ENCODE measurements at regions not wholly inside any gene's neighbourhood (a gene's known extent, or its start where the extent isn't known, plus 50 kb on each side); places are given as distances from the start of the nearest gene placed in this dataset.

GRCh38 chr12:118541934-118542333, 165.6 kb downstream of the SUDS3 start:
- H3K27me3 ChIP-seq (ENCODE audit: insufficient read depth, low read depth, low read length), result no peaks in the 10 kb centered on the region
- H3K9me3 ChIP-seq (ENCODE audit: low read length), result no peaks in the 10 kb centered on the region
- H3K9ac ChIP-seq (ENCODE audit: low read length), result no peak overlapping the region
- H3K79me2 ChIP-seq (replicated peaks; ENCODE audit: insufficient read depth, low read length), result no peaks in the 10 kb centered on the region
- H3K9me2 ChIP-seq (ENCODE audit: insufficient read depth, low read length), result no peaks in the 10 kb centered on the region
- no peak overlapping the region for H3K4me2 ChIP-seq (ENCODE audit: low read length)
- no peaks in the 10 kb centered on the region for H4K20me1 ChIP-seq (ENCODE audit: insufficient read depth)
- no peak overlapping the region for H3K4me3 ChIP-seq (ENCODE audit: low read length)
- H3F3A ChIP-seq (ENCODE audit: insufficient read depth, low read length, poor library complexity, severe bottlenecking), result no peaks in the 10 kb centered on the region
- TF ChIP-seq RAD21 (conservative IDR thresholded peaks at IDR 0.05) (no peak), EP300 (conservative IDR thresholded peaks at IDR 0.05; ENCODE audit: poor library complexity, severe bottlenecking) (no peak), POLR2AphosphoS5 (IDR thresholded peaks at IDR 0.05) (no peak), MXI1 (conservative IDR thresholded peaks at IDR 0.05; ENCODE audit: poor library complexity, severe bottlenecking) (no peak), TAF1 (IDR thresholded peaks at IDR 0.05; ENCODE audit: low read depth) (no peak), REST (IDR thresholded peaks at IDR 0.05; ENCODE audit: borderline replicate concordance) (no peak), EZH2 (IDR thresholded peaks at IDR 0.05; ENCODE audit: borderline replicate concordance, insufficient read depth, low read length, poor library complexity, severe bottlenecking) (no peak), SMC3 (conservative IDR thresholded peaks at IDR 0.05; ENCODE audit: poor library complexity) (no peak)
- TF ChIP-seq, protein P1, sequence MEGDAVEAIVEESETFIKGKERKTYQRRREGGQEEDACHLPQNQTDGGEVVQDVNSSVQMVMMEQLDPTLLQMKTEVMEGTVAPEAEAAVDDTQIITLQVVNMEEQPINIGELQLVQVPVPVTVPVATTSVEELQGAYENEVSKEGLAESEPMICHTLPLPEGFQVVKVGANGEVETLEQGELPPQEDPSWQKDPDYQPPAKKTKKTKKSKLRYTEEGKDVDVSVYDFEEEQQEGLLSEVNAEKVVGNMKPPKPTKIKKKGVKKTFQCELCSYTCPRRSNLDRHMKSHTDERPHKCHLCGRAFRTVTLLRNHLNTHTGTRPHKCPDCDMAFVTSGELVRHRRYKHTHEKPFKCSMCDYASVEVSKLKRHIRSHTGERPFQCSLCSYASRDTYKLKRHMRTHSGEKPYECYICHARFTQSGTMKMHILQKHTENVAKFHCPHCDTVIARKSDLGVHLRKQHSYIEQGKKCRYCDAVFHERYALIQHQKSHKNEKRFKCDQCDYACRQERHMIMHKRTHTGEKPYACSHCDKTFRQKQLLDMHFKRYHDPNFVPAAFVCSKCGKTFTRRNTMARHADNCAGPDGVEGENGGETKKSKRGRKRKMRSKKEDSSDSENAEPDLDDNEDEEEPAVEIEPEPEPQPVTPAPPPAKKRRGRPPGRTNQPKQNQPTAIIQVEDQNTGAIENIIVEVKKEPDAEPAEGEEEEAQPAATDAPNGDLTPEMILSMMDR (IDR thresholded peaks at IDR 0.05; ENCODE audit: poor library complexity, severe bottlenecking), result no peak
- no peak overlapping the region for H2AFZ ChIP-seq (ENCODE audit: low read depth, low read length)
- no peaks in the 10 kb centered on the region for H3K36me3 ChIP-seq (ENCODE audit: insufficient read depth, low read length)
- H3K27ac ChIP-seq (ENCODE audit: low read length), result no peak overlapping the region

DNA sequence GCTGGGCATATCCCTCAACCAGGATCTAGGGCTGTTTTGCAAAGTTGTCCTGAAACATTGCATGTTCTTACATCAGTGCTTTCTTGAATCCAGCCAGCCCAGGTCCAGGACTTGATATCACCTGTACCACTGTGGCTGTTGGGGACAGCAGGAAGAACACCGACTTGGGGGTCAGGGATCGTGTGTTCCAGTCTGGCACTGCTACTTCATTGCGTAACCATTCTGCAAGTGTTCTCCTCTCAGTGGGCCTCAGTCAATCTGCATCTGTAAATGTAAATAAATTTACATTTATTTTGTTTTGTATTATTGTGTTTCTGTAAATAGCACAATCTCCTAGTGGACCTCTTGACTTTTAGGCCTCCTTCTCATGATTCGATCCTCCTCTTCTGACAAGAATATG, 167.3 kb downstream of the SUDS3 start:
- Histone ChIP-seq H3K27me3 (ENCODE audit: insufficient read depth, low read depth, low read length) (no peaks in the 10 kb centered on the region), H2AFZ (ENCODE audit: low read depth, low read length) (no peak overlapping the region), H3K27ac (ENCODE audit: low read length) (no peak overlapping the region), H3K79me2 (replicated peaks; ENCODE audit: insufficient read depth, low read length) (no peaks in the 10 kb centered on the region), H3K9me3 (ENCODE audit: low read length) (no peaks in the 10 kb centered on the region), H3K4me2 (ENCODE audit: low read length) (no peak overlapping the region), H3K9me2 (ENCODE audit: insufficient read depth, low read length) (no peaks in the 10 kb centered on the region), H3K4me3 (ENCODE audit: low read length) (no peak overlapping the region), H3K9ac (ENCODE audit: low read length) (no peak overlapping the region), H3F3A (ENCODE audit: insufficient read depth, low read length, poor library complexity, severe bottlenecking) (no peaks in the 10 kb centered on the region), H3K36me3 (ENCODE audit: insufficient read depth, low read length) (no peaks in the 10 kb centered on the region), H4K20me1 (ENCODE audit: insufficient read depth) (no peaks in the 10 kb centered on the region)
- TF ChIP-seq, protein P1 (IDR thresholded peaks at IDR 0.05; ENCODE audit: poor library complexity, severe bottlenecking), result no peak
- no peak for TF ChIP-seq REST (IDR thresholded peaks at IDR 0.05; ENCODE audit: borderline replicate concordance)
- no peak for TF ChIP-seq POLR2AphosphoS5 (IDR thresholded peaks at IDR 0.05)
- no peak for TF ChIP-seq EZH2 (IDR thresholded peaks at IDR 0.05; ENCODE audit: borderline replicate concordance, insufficient read depth, low read length, poor library complexity, severe bottlenecking)
- TF ChIP-seq RAD21 (conservative IDR thresholded peaks at IDR 0.05), result no peak
- TF ChIP-seq EP300 (conservative IDR thresholded peaks at IDR 0.05; ENCODE audit: poor library complexity, severe bottlenecking), result no peak
- no peak for TF ChIP-seq SMC3 (conservative IDR thresholded peaks at IDR 0.05; ENCODE audit: poor library complexity)
- TF ChIP-seq TAF1 (IDR thresholded peaks at IDR 0.05; ENCODE audit: low read depth), result no peak
- TF ChIP-seq MXI1 (conservative IDR thresholded peaks at IDR 0.05; ENCODE audit: poor library complexity, severe bottlenecking), result no peak
